Lower leg skin (tissue), 4 donors: ENCODE measurements at regions not wholly inside any gene's neighbourhood (a gene's known extent, or its start where the extent isn't known, plus 50 kb on each side); places are given as distances from the start of the nearest gene placed in this dataset.
"Not testable (repeated sequence)": the region's sequence is repeated elsewhere in the genome, so short reads cannot be mapped to it uniquely, and the experiment has no call there.

Experiments used
- DNase-seq, 2 donors: peaks; one replicate each; pipeline ENCODE4 v3.0.0-alpha.2; 2019; ENCODE audit warnings: low spot score in 2 of 2
- H3K4me3 ChIP-seq: fragments of 200-600 bp; sonication (generic); 2 replicates; pipeline ENCODE4 v1.5.1; 2017; ENCODE audit warnings: mild to moderate bottlenecking, low read depth; ENCODE audit not compliant: poor library complexity, severe bottlenecking
- CTCF ChIP-seq, 3 donors: fragments of 450-650 bp; IDR thresholded peaks; one replicate each; pipeline ENCODE4 v1.5.1; 2016; ENCODE audit warnings: antibody characterized with exemption in 3 of 3, mild to moderate bottlenecking in 3 of 3, moderate library complexity in 2 of 3
- POLR2A ChIP-seq, 2 donors: fragments of 450-650 bp; IDR thresholded peaks; one replicate each; pipeline ENCODE4 v1.6.1; 2016 to 2017; ENCODE audit warnings: antibody characterized with exemption in 2 of 2, mild to moderate bottlenecking in 1 of 2, moderate library complexity in 1 of 2
- WGBS, 2 donors: methylation state at CpG; one replicate each; pipeline ENCODE4 v1.1.5; 2018; 5-methylcytosine and 5-hydroxymethylcytosine counted together
- intact Hi-C: fragments of 100-400 bp; cut with DNase I; formaldehyde crosslinking; loops from one replicate; pipeline ENCODE4 v1.15.0; 2023; ENCODE audit warnings: low total_unique reads

GRCh38 chr1:195723796-195724194, 884.4 kb downstream of the KCNT2 start:
- TF ChIP-seq POLR2A (IDR thresholded peaks at IDR 0.05) (no peak), CTCF (IDR thresholded peaks at IDR 0.05) (no peak)
- H3K4me3 ChIP-seq: no peak overlapping the region
- intact Hi-C loops: no loop called here
- WGBS, 2 donors: 72 to 78% methylated on average over 4 of the region's 4 CpGs
- no peak for DNase-seq

GRCh38 chr1:195722852-195723795, 885.1 kb downstream of the KCNT2 start:
- DNase-seq, intact Hi-C loops, H3K4me3 ChIP-seq: not testable (repeated sequence)
- 94 to 97% methylated on average over 28 to 34 of the region's 42 CpGs for WGBS, 2 donors

GRCh38 chr1:195722146-195722545, 886.1 kb downstream of the KCNT2 start:
- DNase-seq, intact Hi-C loops, H3K4me3 ChIP-seq: not testable (repeated sequence)
- WGBS, 2 donors: 78 to 81% methylated on average over 6 of the region's 6 CpGs

- 62 to 63% methylated on average over 14 of the region's 14 CpGs for WGBS, 2 donors
- H3K4me3 ChIP-seq: no peak overlapping the region
- TF ChIP-seq CTCF (IDR thresholded peaks at IDR 0.05) (no peak), POLR2A (IDR thresholded peaks at IDR 0.05) (no peak)
- intact Hi-C loops: no loop called here
- DNase-seq: no peak
These were observed 886.8 kb downstream of the KCNT2 start for GRCh38 chr1:195721210-195721971.

- no peak overlapping the region for H3K4me3 ChIP-seq
- WGBS, 2 donors: 47 to 57% methylated on average over 3 of the region's 3 CpGs
- intact Hi-C loops: no loop called here
- TF ChIP-seq CTCF (IDR thresholded peaks at IDR 0.05): no peak
- TF ChIP-seq POLR2A (IDR thresholded peaks at IDR 0.05): no peak
- no peak for DNase-seq
These were observed 890.6 kb downstream of the KCNT2 start for GRCh38 chr1:195717651-195718050.

- no peak for TF ChIP-seq POLR2A (IDR thresholded peaks at IDR 0.05)
- no peak for TF ChIP-seq CTCF (IDR thresholded peaks at IDR 0.05)
- DNase-seq: no peak
- H3K4me3 ChIP-seq: no peak overlapping the region
- WGBS, 2 donors: 72 to 75% methylated on average over 2 of the region's 2 CpGs
- intact Hi-C loops: no loop called here
These were observed 892.6 kb downstream of the KCNT2 start for GRCh38 chr1:195715652-195716051.
